Pulmonary artery endothelial cell (primary cell): ENCODE measurements at regions not wholly inside any gene's neighbourhood (a gene's known extent, or its start where the extent isn't known, plus 50 kb on each side); places are given as distances from the start of the nearest gene placed in this dataset.

ENCODE experiments used
- DNase-seq: peaks from one replicate; pipeline ENCODE4 v3.0.0-alpha.2; 2011; ENCODE audit warnings: low read depth, low spot score

GRCh38 chr2:226620176-226620575, 179.4 kb downstream of the IRS1 start:
- no peak for DNase-seq

GRCh38 chr2:226619707-226620106, 179.9 kb downstream of the IRS1 start:
- DNase-seq = no peak

- no peak for DNase-seq
These were observed 180.6 kb downstream of the IRS1 start for GRCh38 chr2:226618875-226619605.

- DNase-seq = no peak
These were observed 181.1 kb downstream of the IRS1 start for GRCh38 chr2:226618544-226618874.

GRCh38 chr2:226615891-226616290, 183.7 kb downstream of the IRS1 start:
- DNase-seq = no peak

- no peak for DNase-seq
These were observed 187.7 kb downstream of the IRS1 start for GRCh38 chr2:226611944-226612318.

- DNase-seq = no peak
These were observed 188.2 kb downstream of the IRS1 start for GRCh38 chr2:226611196-226611943.

- no peak for DNase-seq
These were observed 190.3 kb downstream of the IRS1 start for GRCh38 chr2:226609366-226609765.

GRCh38 chr2:226608451-226608850, 191.2 kb downstream of the IRS1 start:
- no peak for DNase-seq

- DNase-seq = no peak
These were observed 192.2 kb downstream of the IRS1 start for GRCh38 chr2:226607379-226607778.

- DNase-seq = no peak
These were observed 194.0 kb downstream of the IRS1 start for GRCh38 chr2:226605642-226606041.

- no peak for DNase-seq
These were observed 196.0 kb downstream of the IRS1 start for GRCh38 chr2:226603606-226604005.

GRCh38 chr2:226601881-226602662, 197.5 kb downstream of the IRS1 start:
- no peak for DNase-seq

GRCh38 chr2:226600802-226601201, 198.8 kb downstream of the IRS1 start:
- DNase-seq = no peak

- DNase-seq = no peak
These were observed 199.4 kb downstream of the IRS1 start for GRCh38 chr2:226600184-226600583.

GRCh38 chr2:226589043-226589442, 210.6 kb downstream of the IRS1 start:
- DNase-seq = no peak

- no peak for DNase-seq
These were observed 214.5 kb downstream of the IRS1 start for GRCh38 chr2:226585130-226585561.

GRCh38 chr2:226584518-226585055, 215.0 kb downstream of the IRS1 start:
- no peak for DNase-seq

GRCh38 chr2:226583715-226584114, 215.9 kb downstream of the IRS1 start:
- DNase-seq = no peak

GRCh38 chr2:226581661-226582060, 218.0 kb downstream of the IRS1 start:
- DNase-seq = no peak

GRCh38 chr2:226581004-226581403, 218.6 kb downstream of the IRS1 start:
- no peak for DNase-seq

- DNase-seq = no peak
These were observed 219.2 kb downstream of the IRS1 start for GRCh38 chr2:226580403-226580802.
